ENCODE measurements at regions not wholly inside any gene's neighbourhood (a gene's known extent, or its start where the extent isn't known, plus 50 kb on each side); places are given as distances from the start of the nearest gene placed in this dataset.

GRCh38 chr2:116724550-116724949 is 1089.9 kb upstream of the DDX18 start:
- Histone ChIP-seq H3K14ac (ENCODE audit: low read length) (no peak overlapping the region), H3K36me3 (replicated peaks in 1 of 2; ENCODE audit: control insufficient read depth in 2 of 2, insufficient read depth in 2 of 2, low read length in 2 of 2) (no peaks in the 10 kb centered on the region), H3K4me3 (ENCODE audit: low read length in 2 of 2) (no peak overlapping the region), H2BK5ac (ENCODE audit: low read length) (no peak overlapping the region), H3K4me2 (ENCODE audit: insufficient read depth, low read length, poor library complexity, severe bottlenecking) (no peak overlapping the region), H3K27me3 (ENCODE audit: control insufficient read depth in 3 of 3, insufficient read depth in 3 of 3, low read depth in 1 of 3, low read length in 3 of 3) (no peaks in the 10 kb centered on the region), H3K18ac (ENCODE audit: low read length) (no peak overlapping the region), H2AFZ (ENCODE audit: low read length) (no peak overlapping the region), H3K23ac (ENCODE audit: low read depth, low read length, poor library complexity) (no peak overlapping the region), H2BK12ac (ENCODE audit: low read length) (no peak overlapping the region), H2BK15ac (ENCODE audit: low read length) (no peak overlapping the region), H3K9ac (ENCODE audit: low read depth, low read length, poor library complexity) (no peak overlapping the region), H2BK120ac (ENCODE audit: low read depth, low read length) (no peak overlapping the region), H3K79me1 (ENCODE audit: low read depth, low read length) (no peaks in the 10 kb centered on the region), H3K9me3 (replicated peaks in 1 of 2; ENCODE audit: control insufficient read depth in 2 of 2, insufficient read depth in 1 of 2, low read depth in 1 of 2, low read length in 2 of 2) (no peaks in the 10 kb centered on the region), H4K8ac (ENCODE audit: low read depth, low read length) (no peak overlapping the region), H3K4me1 (ENCODE audit: control insufficient read depth in 2 of 2, insufficient read depth in 1 of 2, low read depth in 1 of 2, low read length in 2 of 2) (no peaks in the 10 kb centered on the region), H3K27ac (replicated peaks; ENCODE audit: low read length) (no peak overlapping the region), H2AK5ac (ENCODE audit: low read depth, low read length) (no peak overlapping the region), H4K91ac (ENCODE audit: low read depth, low read length, poor library complexity) (no peak overlapping the region), H3K4ac (ENCODE audit: low read length) (no peak overlapping the region)
- whole genome bisulfite sequencing, 2 donors (ENCODE audit: extremely low coverage in 2 of 2, insufficient read length in 2 of 2, insufficient replicate concordance in 1 of 2) = no CpG with 5 or more reads among the region's 1 CpG
- DNase-seq (ENCODE audit: low spot score) = no peak

DNA sequence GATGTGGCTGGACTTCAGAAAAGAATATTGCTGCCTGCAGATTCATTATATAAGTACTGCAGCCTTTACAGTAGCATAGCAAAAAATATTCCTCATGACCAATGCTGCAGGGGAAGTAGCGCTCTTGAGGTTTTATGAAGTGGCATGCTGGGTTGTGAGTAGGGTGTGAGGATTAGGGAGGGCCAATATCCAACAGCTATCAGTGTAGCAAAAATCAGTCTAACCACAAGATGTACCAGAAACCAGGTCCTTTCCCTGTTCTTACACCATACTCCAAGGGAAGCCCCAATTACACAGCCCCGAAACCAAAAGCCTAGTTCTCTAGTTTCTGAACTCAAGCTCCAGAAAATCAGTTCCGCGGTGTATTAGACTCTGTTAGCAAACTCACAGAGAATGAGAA is 1082.2 kb upstream of the DDX18 start:
- Histone ChIP-seq H3K4me2 (ENCODE audit: insufficient read depth, low read length, poor library complexity, severe bottlenecking) (no peak overlapping the region), H3K79me1 (ENCODE audit: low read depth, low read length) (no peaks in the 10 kb centered on the region), H2AK5ac (ENCODE audit: low read depth, low read length) (no peak overlapping the region), H3K4ac (ENCODE audit: low read length) (no peak overlapping the region), H3K4me1 (ENCODE audit: control insufficient read depth in 2 of 2, insufficient read depth in 1 of 2, low read depth in 1 of 2, low read length in 2 of 2) (no peaks in the 10 kb centered on the region), H3K9ac (ENCODE audit: low read depth, low read length, poor library complexity) (no peak overlapping the region), H3K18ac (ENCODE audit: low read length) (no peak overlapping the region), H3K4me3 (ENCODE audit: low read length in 2 of 2) (no peak overlapping the region), H2AFZ (ENCODE audit: low read length) (no peak overlapping the region), H2BK15ac (ENCODE audit: low read length) (no peak overlapping the region), H2BK120ac (ENCODE audit: low read depth, low read length) (no peak overlapping the region), H4K8ac (ENCODE audit: low read depth, low read length) (no peak overlapping the region), H3K9me3 (replicated peaks in 1 of 2; ENCODE audit: control insufficient read depth in 2 of 2, insufficient read depth in 1 of 2, low read depth in 1 of 2, low read length in 2 of 2) (no peaks in the 10 kb centered on the region), H2BK12ac (ENCODE audit: low read length) (no peak overlapping the region), H4K91ac (ENCODE audit: low read depth, low read length, poor library complexity) (no peak overlapping the region), H3K27me3 (ENCODE audit: control insufficient read depth in 3 of 3, insufficient read depth in 3 of 3, low read depth in 1 of 3, low read length in 3 of 3) (no peaks in the 10 kb centered on the region), H3K27ac (replicated peaks; ENCODE audit: low read length) (no peak overlapping the region), H2BK5ac (ENCODE audit: low read length) (no peak overlapping the region), H3K23ac (ENCODE audit: low read depth, low read length, poor library complexity) (no peak overlapping the region), H3K14ac (ENCODE audit: low read length) (no peak overlapping the region), H3K36me3 (replicated peaks in 1 of 2; ENCODE audit: control insufficient read depth in 2 of 2, insufficient read depth in 2 of 2, low read length in 2 of 2) (no peaks in the 10 kb centered on the region)
- no peak for DNase-seq (ENCODE audit: low spot score)
- no CpG with 5 or more reads among the region's 4 CpGs for WGBS, 2 donors (ENCODE audit: extremely low coverage in 2 of 2, insufficient read length in 2 of 2, insufficient replicate concordance in 1 of 2)

GRCh38 chr2:116733699-116734098 is 1080.8 kb upstream of the DDX18 start:
- Histone ChIP-seq H3K9me3 (replicated peaks in 1 of 2; ENCODE audit: control insufficient read depth in 2 of 2, insufficient read depth in 1 of 2, low read depth in 1 of 2, low read length in 2 of 2) (no peaks in the 10 kb centered on the region), H3K4me1 (ENCODE audit: control insufficient read depth in 2 of 2, insufficient read depth in 1 of 2, low read depth in 1 of 2, low read length in 2 of 2) (no peaks in the 10 kb centered on the region), H3K27me3 (ENCODE audit: control insufficient read depth in 3 of 3, insufficient read depth in 3 of 3, low read depth in 1 of 3, low read length in 3 of 3) (no peaks in the 10 kb centered on the region), H4K8ac (ENCODE audit: low read depth, low read length) (no peak overlapping the region), H3K14ac (ENCODE audit: low read length) (no peak overlapping the region), H2BK15ac (ENCODE audit: low read length) (no peak overlapping the region), H4K91ac (ENCODE audit: low read depth, low read length, poor library complexity) (no peak overlapping the region), H3K4ac (ENCODE audit: low read length) (no peak overlapping the region), H3K18ac (ENCODE audit: low read length) (no peak overlapping the region), H2BK120ac (ENCODE audit: low read depth, low read length) (no peak overlapping the region), H3K36me3 (replicated peaks in 1 of 2; ENCODE audit: control insufficient read depth in 2 of 2, insufficient read depth in 2 of 2, low read length in 2 of 2) (no peaks in the 10 kb centered on the region), H3K4me2 (ENCODE audit: insufficient read depth, low read length, poor library complexity, severe bottlenecking) (no peak overlapping the region), H2AK5ac (ENCODE audit: low read depth, low read length) (no peak overlapping the region), H3K9ac (ENCODE audit: low read depth, low read length, poor library complexity) (no peak overlapping the region), H3K23ac (ENCODE audit: low read depth, low read length, poor library complexity) (no peak overlapping the region), H2AFZ (ENCODE audit: low read length) (no peak overlapping the region), H2BK12ac (ENCODE audit: low read length) (no peak overlapping the region), H2BK5ac (ENCODE audit: low read length) (no peak overlapping the region), H3K79me1 (ENCODE audit: low read depth, low read length) (no peaks in the 10 kb centered on the region), H3K4me3 (ENCODE audit: low read length in 2 of 2) (no peak overlapping the region), H3K27ac (replicated peaks; ENCODE audit: low read length) (no peak overlapping the region)
- no peak for DNase-seq (ENCODE audit: low spot score)
- WGBS, 2 donors (ENCODE audit: extremely low coverage in 2 of 2, insufficient read length in 2 of 2, insufficient replicate concordance in 1 of 2) = no CpG with 5 or more reads among the region's 3 CpGs

DNA sequence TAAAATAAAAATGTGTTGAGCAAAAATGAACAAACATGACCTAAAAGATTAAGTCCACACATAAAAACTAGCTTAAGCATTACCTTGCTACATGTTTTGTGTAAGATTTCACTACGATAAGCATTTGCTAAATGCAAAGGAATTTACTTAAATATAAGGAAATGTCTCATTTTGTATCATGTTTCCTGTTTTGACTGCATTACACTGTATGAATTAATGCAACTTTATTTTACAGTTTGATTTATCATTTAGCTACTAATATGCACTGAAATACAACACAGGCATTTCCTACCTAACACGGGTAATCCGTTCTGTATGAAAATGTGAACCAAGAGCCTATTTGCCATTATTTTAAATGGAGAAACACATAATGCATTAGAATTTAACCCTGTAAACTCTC is 1076.5 kb upstream of the DDX18 start:
- Histone ChIP-seq H3K23ac (ENCODE audit: low read depth, low read length, poor library complexity) (no peak overlapping the region), H3K79me1 (ENCODE audit: low read depth, low read length) (no peaks in the 10 kb centered on the region), H2BK15ac (ENCODE audit: low read length) (no peak overlapping the region), H2AK5ac (ENCODE audit: low read depth, low read length) (no peak overlapping the region), H3K27ac (replicated peaks; ENCODE audit: low read length) (no peak overlapping the region), H3K4me2 (ENCODE audit: insufficient read depth, low read length, poor library complexity, severe bottlenecking) (no peak overlapping the region), H3K14ac (ENCODE audit: low read length) (no peak overlapping the region), H2AFZ (ENCODE audit: low read length) (no peak overlapping the region), H4K8ac (ENCODE audit: low read depth, low read length) (no peak overlapping the region), H3K9ac (ENCODE audit: low read depth, low read length, poor library complexity) (no peak overlapping the region), H3K4me1 (ENCODE audit: control insufficient read depth in 2 of 2, insufficient read depth in 1 of 2, low read depth in 1 of 2, low read length in 2 of 2) (no peaks in the 10 kb centered on the region), H2BK12ac (ENCODE audit: low read length) (no peak overlapping the region), H3K18ac (ENCODE audit: low read length) (no peak overlapping the region), H3K4ac (ENCODE audit: low read length) (no peak overlapping the region), H2BK5ac (ENCODE audit: low read length) (no peak overlapping the region), H2BK120ac (ENCODE audit: low read depth, low read length) (no peak overlapping the region), H4K91ac (ENCODE audit: low read depth, low read length, poor library complexity) (no peak overlapping the region), H3K4me3 (ENCODE audit: low read length in 2 of 2) (no peak overlapping the region), H3K36me3 (replicated peaks in 1 of 2; ENCODE audit: control insufficient read depth in 2 of 2, insufficient read depth in 2 of 2, low read length in 2 of 2) (no peaks in the 10 kb centered on the region), H3K27me3 (ENCODE audit: control insufficient read depth in 3 of 3, insufficient read depth in 3 of 3, low read depth in 1 of 3, low read length in 3 of 3) (no peaks in the 10 kb centered on the region), H3K9me3 (replicated peaks in 1 of 2; ENCODE audit: control insufficient read depth in 2 of 2, insufficient read depth in 1 of 2, low read depth in 1 of 2, low read length in 2 of 2) (no peaks in the 10 kb centered on the region)
- no peak for DNase-seq (ENCODE audit: low spot score)
- no CpG with 5 or more reads among the region's 3 CpGs for WGBS, 2 donors (ENCODE audit: extremely low coverage in 2 of 2, insufficient read length in 2 of 2, insufficient replicate concordance in 1 of 2)

All from neuronal stem cell (in vitro differentiated cells).